ENCODE measurements at regions not wholly inside any gene's neighbourhood (a gene's known extent, or its start where the extent isn't known, plus 50 kb on each side); places are given as distances from the start of the nearest gene placed in this dataset.
A peak's percentile ranks its signal among the peaks of the same experiment; 100 is the strongest.

GRCh38 chr10:101299211-101299610, 54.8 kb upstream of the BTRC start:
- DNase-seq (ENCODE audit: low read depth): no peak

- DNase-seq (ENCODE audit: low read depth): peak; percentile 5
These were observed 52.7 kb upstream of the BTRC start for GRCh38 chr10:101301111-101301731.

GRCh38 chr10:101303087-101303703, 50.8 kb upstream of the BTRC start:
- no peak for DNase-seq (ENCODE audit: low read depth)
